Heart left ventricle (tissue), 16 donors: ENCODE measurements at regions not wholly inside any gene's neighbourhood (a gene's known extent, or its start where the extent isn't known, plus 50 kb on each side); places are given as distances from the start of the nearest gene placed in this dataset.
"Not testable (repeated sequence)": the region's sequence is repeated elsewhere in the genome, so short reads cannot be mapped to it uniquely, and the experiment has no call there.

ENCODE experiments used
- ATAC-seq, 4 donors: fragments of 200-7000 bp; cut with Tn5 transposase; one replicate each; pipeline ENCODE4 v1.9.1; 2020 to 2022; ENCODE audit warnings: moderate library complexity in 4 of 4, mild to moderate bottlenecking in 3 of 4, moderate number of reproducible peaks in 1 of 4
- DNase-seq, 5 donors: peaks; one replicate each; pipeline ENCODE4 v3.0.0-alpha.2; 2020
- H3K27ac ChIP-seq, 12 donors: fragments of 200-600 bp; sonication (generic) in 4 of 12; one replicate each; pipeline versions ENCODE4 v1.5.0 to v1.8.0; 2016 to 2022; ENCODE audit warnings: mild to moderate bottlenecking in 2 of 12
- H3K27me3 ChIP-seq, 9 donors: fragments of 200-600 bp; sonication (generic) in 2 of 9; one replicate each; pipeline versions ENCODE4 v1.5.1 to v1.8.0; 2016 to 2022; ENCODE audit warnings: mild to moderate bottlenecking in 3 of 9
- H3K36me3 ChIP-seq, 9 donors: fragments of 200-600 bp; sonication (generic) in 2 of 9; one replicate each; pipeline versions ENCODE4 v1.5.0 to v1.8.0; 2018 to 2022; ENCODE audit warnings: mild to moderate bottlenecking in 2 of 9
- H3K4me1 ChIP-seq, 12 donors: fragments of 200-600 bp; sonication (generic) in 4 of 12; one replicate each; pipeline versions ENCODE4 v1.5.0 to v1.8.0; 2016 to 2022; ENCODE audit warnings: mild to moderate bottlenecking in 3 of 12
- H3K4me3 ChIP-seq, 12 donors: fragments of 200-600 bp; sonication (generic) in 4 of 12; one replicate each; pipeline versions ENCODE4 v1.5.0 to v1.8.0; 2017 to 2022; ENCODE audit warnings: mild to moderate bottlenecking in 9 of 12, moderate library complexity in 4 of 12
- H3K9me3 ChIP-seq, 12 donors: fragments of 200-600 bp; sonication (generic) in 4 of 12; one replicate each; pipeline versions ENCODE4 v1.5.0 to v1.8.0; 2016 to 2022; ENCODE audit warnings: mild to moderate bottlenecking in 1 of 12
- WGBS, 4 donors: extraction: QIAGEN DNeasy Blood & Tissue Kit in 2 of 4; methylation state at CpG; one replicate each; pipeline versions ENCODE4 v1.1.5 to v1.1.7; 2013 to 2018; 5-methylcytosine and 5-hydroxymethylcytosine counted together
- intact Hi-C, 10 donors: fragments of 100-400 bp; cut with DNase I; formaldehyde crosslinking; loops; one replicate each; pipeline versions ENCODE4 v1.11.1 to v1.14.2; 2022
- donor health status: ischemic (EF 13 %, LVEDD 7.1; RV severe dilation, severe dysfunction).
- donor health status: healthy with polysubstance abuse.
- donor health status: DM: no; HTN: yes; CAD: no.
- donor health status: DM: no; HTN: no; CAD: no.
- donor health status: ischemic (EF 25% LVEDD 6.9; RV normal size, moderate dysfunction).
- donor health status: ischemic (EF 25% LVEDD 5.7; RV mildly dilated, moderate dysfunction).
- donor health status: healthy.
- donor health status: DM: yes; HTN: yes; CAD: no.
- donor health status: ischemic (EF 35%, LVEDD 5.7; RV mildly dilated, moderate dysfunction).
- donor health status: nonischemic (EF 11% LVEDD 7.7; RV severe dilation, severe dysfunction).
- donor health status: DM: yes; HTN: yes; CAD: no.
- donor health status: PGD.
- donor health status: ischemic (EF 29% LVEDD 5.4; RV normal size, mild dysfunction).
- donor health status: nonischemic (EF 23%, LVEDD 6.1; RV moderate dilation, normal function).

- DNase-seq, H3K27ac ChIP-seq, H3K4me1 ChIP-seq, intact Hi-C loops, H3K36me3 ChIP-seq, H3K27me3 ChIP-seq, H3K4me3 ChIP-seq, H3K9me3 ChIP-seq, ATAC-seq: not testable (repeated sequence)
- WGBS, 4 donors = no CpG with 5 or more reads among the region's 2 CpGs
Measured at GRCh38 chrY:6315917-6316316, 69.9 kb downstream of the TSPY2 start.

GRCh38 chrY:6316419-6316818, 70.4 kb downstream of the TSPY2 start:
- ATAC-seq = peak in 1 of 4 donors; percentile 20
- no CpG with 5 or more reads among the region's 4 CpGs for WGBS, 4 donors
- H3K27ac ChIP-seq, H3K9me3 ChIP-seq, H3K4me1 ChIP-seq, H3K36me3 ChIP-seq, H3K4me3 ChIP-seq, intact Hi-C loops, DNase-seq, H3K27me3 ChIP-seq: not testable (repeated sequence)

GRCh38 chrY:6366433-6366832, 120.4 kb downstream of the TSPY2 start:
- DNase-seq, H3K4me3 ChIP-seq, H3K27me3 ChIP-seq, H3K27ac ChIP-seq, H3K36me3 ChIP-seq, H3K9me3 ChIP-seq, ATAC-seq, intact Hi-C loops, H3K4me1 ChIP-seq: not testable (repeated sequence)
- WGBS, 4 donors = no CpG with 5 or more reads among the region's 3 CpGs

- intact Hi-C loops, DNase-seq, H3K36me3 ChIP-seq, H3K27me3 ChIP-seq, ATAC-seq, H3K9me3 ChIP-seq, H3K4me1 ChIP-seq, H3K4me3 ChIP-seq, H3K27ac ChIP-seq: not testable (repeated sequence)
- WGBS, 4 donors = 70% methylated on average over 4 of the region's 7 CpGs; no CpG with 5 or more reads in 3 of the 4 donors
Measured at GRCh38 chrY:6382390-6383165, 136.6 kb downstream of the TSPY2 start.

- H3K4me3 ChIP-seq, intact Hi-C loops, H3K4me1 ChIP-seq, H3K27ac ChIP-seq, H3K9me3 ChIP-seq, DNase-seq, H3K36me3 ChIP-seq, ATAC-seq, H3K27me3 ChIP-seq: not testable (repeated sequence)
- no CpG with 5 or more reads among the region's 6 CpGs for WGBS, 4 donors
Measured at GRCh38 chrY:6388658-6389057, 142.6 kb downstream of the TSPY2 start.

- H3K36me3 ChIP-seq, ATAC-seq, H3K4me1 ChIP-seq, H3K4me3 ChIP-seq, H3K27ac ChIP-seq, H3K9me3 ChIP-seq, H3K27me3 ChIP-seq, DNase-seq, intact Hi-C loops: not testable (repeated sequence)
- no CpG with 5 or more reads among the region's 2 CpGs for WGBS, 4 donors
Measured at GRCh38 chrY:6389561-6389960, 143.5 kb downstream of the TSPY2 start.

GRCh38 chrY:6392200-6392599, 146.2 kb downstream of the TSPY2 start:
- DNase-seq, H3K9me3 ChIP-seq, H3K27ac ChIP-seq, H3K4me1 ChIP-seq, intact Hi-C loops, H3K36me3 ChIP-seq, ATAC-seq, H3K4me3 ChIP-seq, H3K27me3 ChIP-seq: not testable (repeated sequence)
- WGBS, 4 donors = no CpG with 5 or more reads among the region's 2 CpGs

GRCh38 chrY:6393242-6393641, 147.2 kb downstream of the TSPY2 start:
- intact Hi-C loops, H3K27me3 ChIP-seq, H3K4me3 ChIP-seq, H3K4me1 ChIP-seq, H3K9me3 ChIP-seq, H3K27ac ChIP-seq, H3K36me3 ChIP-seq, DNase-seq, ATAC-seq: not testable (repeated sequence)
- WGBS, 4 donors = no CpG with 5 or more reads among the region's 4 CpGs

- H3K4me3 ChIP-seq, H3K9me3 ChIP-seq, H3K27ac ChIP-seq, H3K36me3 ChIP-seq, DNase-seq, H3K27me3 ChIP-seq, H3K4me1 ChIP-seq, intact Hi-C loops, ATAC-seq: not testable (repeated sequence)
- no CpG with 5 or more reads among the region's 6 CpGs for WGBS, 4 donors
Measured at GRCh38 chrY:6395042-6395441, 149.0 kb downstream of the TSPY2 start.

GRCh38 chrY:6401871-6402270, 155.8 kb downstream of the TSPY2 start:
- ATAC-seq, H3K27me3 ChIP-seq, intact Hi-C loops, DNase-seq, H3K27ac ChIP-seq, H3K4me3 ChIP-seq, H3K4me1 ChIP-seq, H3K9me3 ChIP-seq, H3K36me3 ChIP-seq: not testable (repeated sequence)
- no CpG with 5 or more reads among the region's 2 CpGs for WGBS, 4 donors

GRCh38 chrY:6406827-6407226, 160.8 kb downstream of the TSPY2 start:
- DNase-seq, H3K4me1 ChIP-seq, H3K27ac ChIP-seq, H3K27me3 ChIP-seq, H3K9me3 ChIP-seq, H3K4me3 ChIP-seq, intact Hi-C loops, H3K36me3 ChIP-seq, ATAC-seq: not testable (repeated sequence)
- WGBS, 4 donors = no CpG with 5 or more reads among the region's 2 CpGs

- ATAC-seq = peak in 1 of 4 donors; percentile 58
- H3K36me3 ChIP-seq, H3K27me3 ChIP-seq, intact Hi-C loops, H3K4me1 ChIP-seq, H3K9me3 ChIP-seq, DNase-seq, H3K4me3 ChIP-seq, H3K27ac ChIP-seq: not testable (repeated sequence)
- WGBS, 4 donors = no CpG with 5 or more reads among the region's 3 CpGs
Measured at GRCh38 chrY:6419171-6419570, 173.1 kb downstream of the TSPY2 start.
